Hepatocyte (in vitro differentiated cells): ENCODE measurements at regions not wholly inside any gene's neighbourhood (a gene's known extent, or its start where the extent isn't known, plus 50 kb on each side); places are given as distances from the start of the nearest gene placed in this dataset.
"Not testable (repeated sequence)": the region's sequence is repeated elsewhere in the genome, so short reads cannot be mapped to it uniquely, and the experiment has no call there.

ENCODE experiments used
- DNase-seq: peaks from one replicate; pipeline ENCODE4 v3.0.0-alpha.2; 2016; ENCODE audit warnings: low spot score
- H2AFZ ChIP-seq: fragments of 200-600 bp; sonication (generic); 2 replicates; pipeline ENCODE4 v1.6.0; 2016; ENCODE audit warnings: antibody characterized with exemption, mild to moderate bottlenecking
- H3K27ac ChIP-seq: fragments of 200-600 bp; sonication (generic); 2 replicates; pipeline ENCODE4 v1.5.1; 2016; ENCODE audit warnings: mild to moderate bottlenecking
- H3K27me3 ChIP-seq: fragments of 200-600 bp; sonication (generic); 2 replicates; pipeline ENCODE4 v1.6.1; 2016
- H3K36me3 ChIP-seq: fragments of 200-600 bp; sonication (generic); replicated peaks from 2 replicates; pipeline ENCODE4 v1.5.1; 2016; ENCODE audit warnings: low read depth; ENCODE audit not compliant: insufficient read depth
- H3K4me1 ChIP-seq: fragments of 200-600 bp; sonication (generic); 2 replicates; pipeline ENCODE4 v1.5.1; 2016; ENCODE audit warnings: mild to moderate bottlenecking, moderate library complexity; ENCODE audit not compliant: insufficient read depth
- H3K4me2 ChIP-seq: fragments of 200-600 bp; sonication (generic); 2 replicates; pipeline ENCODE4 v1.6.0; 2016
- H3K4me3 ChIP-seq: fragments of 200-600 bp; sonication (generic); 2 replicates; pipeline ENCODE4 v1.5.1; 2016; ENCODE audit warnings: mild to moderate bottlenecking
- H3K79me2 ChIP-seq: fragments of 200-600 bp; sonication (generic); 2 replicates; pipeline ENCODE4 v1.6.0; 2017; ENCODE audit warnings: mild to moderate bottlenecking
- H3K9me2 ChIP-seq: fragments of 200-600 bp; sonication (generic); replicated peaks from 2 replicates; pipeline ENCODE4 v1.6.0; 2017; ENCODE audit warnings: mild to moderate bottlenecking; ENCODE audit not compliant: insufficient read depth
- H3K9me3 ChIP-seq: fragments of 200-600 bp; sonication (generic); 2 replicates; pipeline ENCODE4 v1.5.1; 2016; ENCODE audit warnings: low read depth, mild to moderate bottlenecking
- H4K20me1 ChIP-seq: fragments of 200-600 bp; sonication (generic); 2 replicates; pipeline ENCODE4 v1.6.0; 2016; ENCODE audit warnings: mild to moderate bottlenecking; ENCODE audit not compliant: insufficient read depth, poor library complexity, severe bottlenecking
- CTCF ChIP-seq: fragments of 200-600 bp; sonication (generic); IDR thresholded peaks from 2 replicates; pipeline ENCODE4 v1.5.1; 2016; ENCODE audit warnings: antibody characterized with exemption, mild to moderate bottlenecking; ENCODE audit not compliant: poor library complexity
- EZH2 ChIP-seq: fragments of 200-600 bp; sonication (generic); IDR thresholded peaks from 2 replicates; pipeline ENCODE4 v1.6.1; 2016; ENCODE audit warnings: antibody characterized with exemption, mild to moderate bottlenecking, borderline replicate concordance
- EZH2phosphoT487 ChIP-seq: fragments of 200-600 bp; sonication (generic); IDR thresholded peaks from one replicate; pipeline ENCODE4 v1.6.1; 2018; ENCODE audit warnings: antibody characterized with exemption, mild to moderate bottlenecking, low read depth, moderate library complexity; ENCODE audit not compliant: unreplicated experiment, severe bottlenecking
- WGBS: methylation state at CpG from one replicate; pipeline ENCODE4 v1.1.6; 2016; ENCODE audit warnings: low lambda C conversion rate; ENCODE audit errors: missing lambda C conversion rate; 5-methylcytosine and 5-hydroxymethylcytosine counted together

GRCh38 chr3:77726517-77726916, 686.6 kb downstream of the ROBO2 start:
- Histone ChIP-seq H3K36me3 (no peaks in the 10 kb centered on the region), H3K9me3 (no peaks in the 10 kb centered on the region), H3K79me2 (no peaks in the 10 kb centered on the region), H2AFZ (no peak overlapping the region), H3K27me3 (no peaks in the 10 kb centered on the region), H3K9me2 (no peaks in the 10 kb centered on the region), H3K4me3 (no peak overlapping the region), H3K4me1 (no peaks in the 10 kb centered on the region), H4K20me1 (no peaks in the 10 kb centered on the region), H3K27ac (no peak overlapping the region), H3K4me2 (no peak overlapping the region)
- no peak for DNase-seq
- no peak for TF ChIP-seq EZH2phosphoT487
- TF ChIP-seq CTCF = no peak
- TF ChIP-seq EZH2 = no peak
- WGBS = 79% methylated on average over 1 of the region's 1 CpG

- Histone ChIP-seq H3K4me1 (no peaks in the 10 kb centered on the region), H3K27me3 (no peaks in the 10 kb centered on the region), H2AFZ (no peak overlapping the region), H3K4me3 (no peak overlapping the region), H3K9me2 (no peaks in the 10 kb centered on the region), H3K27ac (no peak overlapping the region), H3K36me3 (no peaks in the 10 kb centered on the region), H3K79me2 (no peaks in the 10 kb centered on the region), H3K9me3 (no peaks in the 10 kb centered on the region), H3K4me2 (no peak overlapping the region), H4K20me1 (no peaks in the 10 kb centered on the region)
- TF ChIP-seq EZH2 (no peak), CTCF (no peak), EZH2phosphoT487 (no peak)
- 96% methylated on average over 1 of the region's 1 CpG for WGBS
- no peak for DNase-seq
These were observed 706.1 kb downstream of the ROBO2 start for GRCh38 chr3:77746048-77746447.

- H3K9me2 ChIP-seq = no peaks in the 10 kb centered on the region
- H3K4me2 ChIP-seq = no peak overlapping the region
- H3K36me3 ChIP-seq = no peaks in the 10 kb centered on the region
- H3K27ac ChIP-seq = no peak overlapping the region
- H3K79me2 ChIP-seq = no peaks in the 10 kb centered on the region
- no peak overlapping the region for H3K4me3 ChIP-seq
- H3K4me1 ChIP-seq = no peaks in the 10 kb centered on the region
- H2AFZ ChIP-seq = no peak overlapping the region
- TF ChIP-seq EZH2phosphoT487 = no peak
- TF ChIP-seq CTCF = no peak
- TF ChIP-seq EZH2 = no peak
- H3K9me3 ChIP-seq = no peaks in the 10 kb centered on the region
- no peaks in the 10 kb centered on the region for H3K27me3 ChIP-seq
- H4K20me1 ChIP-seq = no peaks in the 10 kb centered on the region
- no peak for DNase-seq
These were observed 707.0 kb downstream of the ROBO2 start for GRCh38 chr3:77746892-77747291.

- H3K27me3 ChIP-seq, H3K36me3 ChIP-seq, H3K79me2 ChIP-seq, H3K9me2 ChIP-seq, H3K27ac ChIP-seq, H3K9me3 ChIP-seq, DNase-seq, H3K4me1 ChIP-seq, H2AFZ ChIP-seq, H3K4me2 ChIP-seq, H4K20me1 ChIP-seq, H3K4me3 ChIP-seq: not testable (repeated sequence)
- WGBS = 90% methylated on average over 6 of the region's 6 CpGs
These were observed 716.6 kb downstream of the ROBO2 start for GRCh38 chr3:77756397-77756975.
